ENCODE measurements at regions not wholly inside any gene's neighbourhood (a gene's known extent, or its start where the extent isn't known, plus 50 kb on each side); places are given as distances from the start of the nearest gene placed in this dataset.

DNA sequence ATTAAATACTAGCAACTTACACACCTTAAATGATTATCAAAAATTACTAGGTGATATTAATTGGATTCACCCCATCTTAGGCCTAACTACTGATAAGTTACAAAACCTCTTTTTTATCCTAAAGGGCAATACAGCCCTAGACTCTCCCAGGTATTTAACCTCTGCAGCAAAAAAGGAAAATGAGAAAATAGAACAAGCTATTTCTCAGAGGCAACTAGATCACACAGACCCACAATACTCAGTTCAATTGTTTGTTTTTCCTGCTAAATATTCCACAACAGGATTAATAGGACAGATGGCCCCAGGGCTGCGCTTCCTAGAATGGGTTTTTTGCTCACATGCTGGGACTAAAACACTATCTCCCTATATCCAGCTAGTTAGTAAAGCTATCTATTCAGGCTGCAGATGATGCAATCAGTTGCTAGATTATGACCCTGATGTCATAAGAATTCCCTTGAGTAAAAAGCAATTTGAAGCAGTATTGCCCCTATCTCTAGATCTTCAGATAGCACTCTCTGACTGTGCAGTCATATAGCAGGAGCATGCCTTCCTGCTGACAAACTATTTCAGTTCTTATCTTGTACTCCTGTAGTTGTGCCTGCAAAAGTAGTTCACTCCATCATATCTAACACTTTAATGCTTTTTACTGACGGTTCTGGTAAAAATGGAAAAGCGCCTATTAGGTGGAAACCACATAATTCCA lies 1595.5 kb upstream of the TENM4 start:
- TF ChIP-seq ZFX (IDR thresholded peaks at IDR 0.05; ENCODE audit: borderline replicate concordance), result no peak
- TF ChIP-seq, protein P1, sequence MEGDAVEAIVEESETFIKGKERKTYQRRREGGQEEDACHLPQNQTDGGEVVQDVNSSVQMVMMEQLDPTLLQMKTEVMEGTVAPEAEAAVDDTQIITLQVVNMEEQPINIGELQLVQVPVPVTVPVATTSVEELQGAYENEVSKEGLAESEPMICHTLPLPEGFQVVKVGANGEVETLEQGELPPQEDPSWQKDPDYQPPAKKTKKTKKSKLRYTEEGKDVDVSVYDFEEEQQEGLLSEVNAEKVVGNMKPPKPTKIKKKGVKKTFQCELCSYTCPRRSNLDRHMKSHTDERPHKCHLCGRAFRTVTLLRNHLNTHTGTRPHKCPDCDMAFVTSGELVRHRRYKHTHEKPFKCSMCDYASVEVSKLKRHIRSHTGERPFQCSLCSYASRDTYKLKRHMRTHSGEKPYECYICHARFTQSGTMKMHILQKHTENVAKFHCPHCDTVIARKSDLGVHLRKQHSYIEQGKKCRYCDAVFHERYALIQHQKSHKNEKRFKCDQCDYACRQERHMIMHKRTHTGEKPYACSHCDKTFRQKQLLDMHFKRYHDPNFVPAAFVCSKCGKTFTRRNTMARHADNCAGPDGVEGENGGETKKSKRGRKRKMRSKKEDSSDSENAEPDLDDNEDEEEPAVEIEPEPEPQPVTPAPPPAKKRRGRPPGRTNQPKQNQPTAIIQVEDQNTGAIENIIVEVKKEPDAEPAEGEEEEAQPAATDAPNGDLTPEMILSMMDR (IDR thresholded peaks at IDR 0.05), result no peak
- no peak overlapping the region for H3K27ac ChIP-seq

DNA sequence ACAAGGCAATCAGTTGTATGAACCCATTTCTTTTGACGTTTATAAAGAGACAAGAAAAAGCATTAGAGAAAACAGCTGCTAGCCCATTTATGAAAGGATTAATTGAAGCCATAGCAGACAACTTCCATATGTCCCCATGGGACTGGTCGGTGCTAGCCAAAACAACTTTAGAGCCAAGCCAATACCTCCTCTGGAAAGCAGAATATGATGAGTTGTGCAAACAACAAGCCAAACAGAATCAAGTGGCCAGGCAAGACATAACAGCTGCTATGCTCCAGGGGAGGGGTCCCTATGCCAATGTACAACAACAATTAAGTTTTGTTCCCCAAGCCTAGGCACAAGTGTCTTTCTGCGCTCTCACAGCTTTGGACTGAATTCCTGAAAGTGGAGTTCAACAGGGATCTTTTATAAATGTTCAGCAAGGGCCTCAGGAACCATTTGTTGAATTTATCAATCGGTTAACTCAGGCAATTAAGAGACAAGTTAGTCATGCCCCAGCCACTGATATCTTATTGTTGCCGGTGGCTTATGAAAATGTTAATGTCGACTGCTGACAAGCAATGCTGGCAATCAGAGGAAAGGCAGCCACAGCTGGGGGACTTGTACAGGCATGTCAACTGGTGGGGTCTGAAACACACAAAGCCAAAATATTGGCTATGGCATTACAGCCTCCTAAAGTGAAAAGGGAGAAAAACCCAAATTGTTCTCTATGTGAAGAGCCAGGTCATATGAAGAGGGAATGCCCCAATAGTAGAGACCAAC lies 1593.1 kb upstream of the TENM4 start:
- TF ChIP-seq, protein P1 (IDR thresholded peaks at IDR 0.05), result no peak
- TF ChIP-seq ZFX (IDR thresholded peaks at IDR 0.05; ENCODE audit: borderline replicate concordance), result no peak
- H3K27ac ChIP-seq, result no peak overlapping the region

DNA sequence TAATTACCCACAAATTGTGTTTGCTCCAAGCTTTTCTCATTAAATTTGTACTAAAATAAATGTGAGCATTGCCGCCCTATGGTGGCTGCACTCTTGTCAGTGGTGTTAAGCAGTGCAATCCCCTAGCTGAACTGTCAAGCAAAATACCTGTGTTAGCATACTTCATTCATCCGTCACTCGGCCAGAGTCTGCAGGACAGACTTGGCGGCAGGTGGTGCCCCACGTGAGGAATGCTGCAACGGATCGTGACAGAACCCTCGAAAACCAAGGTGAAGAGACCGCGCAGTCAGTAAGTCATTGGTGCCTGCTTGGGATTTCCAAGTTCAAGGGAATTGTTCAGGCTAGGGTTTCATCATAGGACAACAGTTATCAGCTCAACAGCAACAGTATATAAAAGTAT lies 1592.1 kb upstream of the TENM4 start:
- TF ChIP-seq ZFX (IDR thresholded peaks at IDR 0.05; ENCODE audit: borderline replicate concordance), result no peak
- TF ChIP-seq, protein P1 (IDR thresholded peaks at IDR 0.05), result no peak

DNA sequence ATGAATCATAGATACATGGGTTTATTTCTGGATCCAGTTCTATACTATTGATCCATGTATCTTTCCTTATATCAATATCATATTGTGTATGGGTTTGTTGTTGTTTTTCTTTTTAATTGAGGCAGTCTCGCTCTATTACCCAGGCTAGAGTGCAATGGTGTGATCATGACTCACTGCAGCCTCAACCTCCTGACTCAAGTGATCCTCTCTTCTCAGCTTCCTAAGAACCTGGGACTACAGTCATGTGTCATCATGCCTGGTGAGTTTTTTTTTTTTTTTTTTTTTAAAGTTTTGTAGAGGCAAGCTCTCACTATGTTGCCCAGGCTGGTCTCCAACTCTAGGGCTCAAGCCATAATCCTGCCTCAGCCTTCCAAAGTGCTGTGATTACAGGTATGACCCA lies 1589.4 kb upstream of the TENM4 start:
- no peak overlapping the region for H3K27ac ChIP-seq
- TF ChIP-seq ZFX (IDR thresholded peaks at IDR 0.05; ENCODE audit: borderline replicate concordance), result no peak
- TF ChIP-seq, protein P1 (IDR thresholded peaks at IDR 0.05), result no peak

More for the DNA sequence above, 1592.1 kb upstream of the TENM4 start:
- H3K27ac ChIP-seq, result no peak overlapping the region

DNA sequence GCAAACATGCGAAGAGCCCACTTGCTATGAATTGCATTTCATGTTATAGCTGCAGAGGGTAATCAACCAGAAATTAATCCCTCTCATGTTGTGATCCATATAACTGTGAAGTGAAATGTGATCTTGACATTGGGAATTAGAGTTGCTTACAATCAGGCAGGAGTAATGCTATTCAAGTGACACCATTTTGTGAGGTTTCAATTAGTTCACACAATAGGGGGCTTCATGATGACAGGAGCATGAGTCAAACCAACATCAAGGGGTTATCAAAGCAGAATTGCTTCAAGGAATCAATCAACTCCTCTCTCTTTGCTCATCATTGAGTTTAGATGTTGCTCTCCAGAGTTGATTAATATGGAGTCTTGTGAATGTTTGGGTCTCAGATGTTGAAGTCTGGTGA lies 1585.2 kb upstream of the TENM4 start:
- TF ChIP-seq, protein P1 (IDR thresholded peaks at IDR 0.05), result no peak
- TF ChIP-seq ZFX (IDR thresholded peaks at IDR 0.05; ENCODE audit: borderline replicate concordance), result no peak
- no peak overlapping the region for H3K27ac ChIP-seq

DNA sequence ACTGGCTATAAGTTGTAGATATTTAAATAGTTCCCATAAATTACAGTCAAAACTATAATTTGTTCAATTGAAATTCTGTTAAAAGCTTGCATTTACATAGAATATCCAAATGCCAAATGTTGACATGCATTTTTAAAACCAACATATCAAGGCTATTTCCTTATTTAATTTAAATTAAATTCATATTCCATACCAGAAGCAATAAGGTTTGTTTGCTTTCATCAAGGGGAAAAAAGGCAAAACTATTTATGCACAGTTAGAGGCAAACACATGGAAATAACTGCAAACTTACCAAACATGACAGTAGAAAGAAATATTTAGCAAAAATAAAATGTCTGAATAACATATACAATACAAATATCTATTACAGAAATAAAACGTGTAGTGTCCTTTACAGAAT lies 1581.2 kb upstream of the TENM4 start:
- TF ChIP-seq, protein P1 (IDR thresholded peaks at IDR 0.05), result no peak
- TF ChIP-seq ZFX (IDR thresholded peaks at IDR 0.05; ENCODE audit: borderline replicate concordance), result no peak
- H3K27ac ChIP-seq, result no peak overlapping the region

DNA sequence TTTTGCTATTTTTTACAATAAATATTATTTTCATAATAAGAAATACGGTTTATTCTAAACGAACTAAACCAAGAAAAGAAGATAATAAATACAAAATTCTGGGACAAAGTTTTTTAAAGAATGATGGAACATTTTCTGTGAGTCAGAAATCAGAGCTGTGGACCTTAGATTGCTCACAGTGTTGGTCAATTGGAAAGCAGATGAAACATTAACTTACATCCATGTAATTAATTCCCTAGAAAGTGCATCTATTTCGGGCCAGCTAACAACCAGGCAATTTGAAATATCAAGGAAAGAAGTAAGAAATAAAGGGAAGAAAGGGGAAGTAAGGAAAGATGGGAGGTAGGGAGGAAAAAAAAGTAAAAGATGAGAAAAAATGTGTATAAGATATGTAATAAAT lies 1569.8 kb upstream of the TENM4 start:
- no peak for TF ChIP-seq ZFX (IDR thresholded peaks at IDR 0.05; ENCODE audit: borderline replicate concordance)
- TF ChIP-seq, protein P1 (IDR thresholded peaks at IDR 0.05), result no peak
- H3K27ac ChIP-seq, result no peak overlapping the region
